Panc1 (cell line): ENCODE measurements at regions not wholly inside any gene's neighbourhood (a gene's known extent, or its start where the extent isn't known, plus 50 kb on each side); places are given as distances from the start of the nearest gene placed in this dataset.

ENCODE experiments used
- ATAC-seq: fragments of 200-7000 bp; cut with Tn5 transposase; 2 replicates; pipeline ENCODE4 v1.9.1; 2020; ENCODE audit warnings: mild to moderate bottlenecking, moderate library complexity
- BruUV-seq: library from RNA; stranded (reverse); fragments of 400-500 nt; replicated peaks from 2 replicates; lab custom pipeline; 2021; lab: Mats Ljungman, UMichigan
- CTCF ChIA-PET: fragments of 300-600 bp; sonication (Branson Sonifier 250); formaldehyde crosslinking; loops from one replicate; lab custom pipeline; 2022; ENCODE audit warnings: antibody characterized with exemption; lab: Charles Lee
- POLR2A ChIA-PET: fragments of 300-600 bp; sonication (Branson Sonifier 250); formaldehyde crosslinking; loops from one replicate; lab custom pipeline; 2022; ENCODE audit warnings: antibody characterized with exemption; lab: Charles Lee
- DNase-seq: peaks from one replicate; pipeline ENCODE4 v3.0.0-alpha.2; 2010; ENCODE audit warnings: low read depth, low spot score
- H3K27ac ChIP-seq: 2 replicates; pipeline ENCODE4 v1.5.1; 2011; ENCODE audit warnings: mild to moderate bottlenecking, low read length, inconsistent platforms
- H3K27me3 ChIP-seq: fragments of 200-500 bp; sonication (Bioruptor generic); 2 replicates; pipeline ENCODE4 v1.6.0; 2014; ENCODE audit warnings: low read length, inconsistent platforms; ENCODE audit not compliant: control insufficient read depth, insufficient read depth
- H3K36me3 ChIP-seq: fragments of 200-500 bp; sonication (Bioruptor generic); 2 replicates; pipeline ENCODE4 v1.5.1; 2014; ENCODE audit warnings: inconsistent platforms, mild to moderate bottlenecking, low read length, moderate library complexity; ENCODE audit not compliant: control insufficient read depth, insufficient read depth
- H3K4me1 ChIP-seq: 2 replicates; pipeline ENCODE4 v1.5.1; 2011; ENCODE audit warnings: inconsistent platforms, mild to moderate bottlenecking, low read length, moderate library complexity; ENCODE audit not compliant: control insufficient read depth, insufficient read depth
- H3K4me3 ChIP-seq, 2 experiments: 2 replicates each; pipeline ENCODE4 v1.5.1; 2011 to 2012; ENCODE audit warnings: low read depth in 2 of 2, low read length in 2 of 2, mild to moderate bottlenecking in 2 of 2, inconsistent platforms in 1 of 2, moderate library complexity in 1 of 2
- H3K9me3 ChIP-seq: fragments of 200-500 bp; sonication (Bioruptor generic); 2 replicates; pipeline ENCODE4 v1.5.1; 2014; ENCODE audit warnings: low read depth, mild to moderate bottlenecking, inconsistent platforms, low read length, moderate library complexity; ENCODE audit not compliant: control insufficient read depth, insufficient read depth
- CTCF ChIP-seq: fragments of 450-650 bp; IDR thresholded peaks from 2 replicates; pipeline ENCODE4 v1.5.1; 2017; ENCODE audit warnings: mild to moderate bottlenecking
- POLR2AphosphoS5 ChIP-seq: IDR thresholded peaks from 2 replicates; pipeline ENCODE4 v1.6.1; 2012; ENCODE audit warnings: mild to moderate bottlenecking, low read depth, low read length, moderate library complexity
- REST ChIP-seq, 2 experiments: IDR thresholded peaks; 2 replicates each; pipeline ENCODE4 v1.6.1; 2011 to 2012; ENCODE audit warnings: low read depth in 2 of 2, control low read depth in 1 of 2, low read length in 1 of 2, mild to moderate bottlenecking in 1 of 2, moderate library complexity in 1 of 2; ENCODE audit not compliant: insufficient read depth in 1 of 2
- SIN3A ChIP-seq: IDR thresholded peaks from 2 replicates; pipeline ENCODE4 v1.6.1; 2012; ENCODE audit warnings: low read depth, mild to moderate bottlenecking, low read length, moderate library complexity, borderline replicate concordance; ENCODE audit not compliant: insufficient read depth
- TCF7L2 ChIP-seq: IDR thresholded peaks from 2 replicates; pipeline ENCODE4 v1.6.1; 2011; ENCODE audit warnings: mild to moderate bottlenecking, low read depth, low read length, inconsistent platforms
- in situ Hi-C: cut with HindIII; loops from 2 replicates; pipeline ENCODE4 v1.10.0; 2016; ENCODE audit warnings: low sequenced_read_pairs, low pct_unique_long_range_greater_than_20kb
- intact Hi-C: fragments of 100-400 bp; cut with micrococcal nuclease; formaldehyde crosslinking; loops from one replicate; pipeline ENCODE4 v1.10.0; 2022; ENCODE audit not compliant: unreplicated experiment

GRCh38 chr4:36854554-36854953, 390.0 kb upstream of the NWD2 start:
- no TSS peak for BruUV-seq
- TF ChIP-seq REST (IDR thresholded peaks at IDR 0.05; ENCODE audit: insufficient read depth in 1 of 2, low read depth in 2 of 2, low read length in 1 of 2) (no peak), POLR2AphosphoS5 (no peak), TCF7L2 (no peak), CTCF (no peak), SIN3A (no peak)
- Histone ChIP-seq H3K27ac (no peak overlapping the region), H3K9me3 (no peaks in the 10 kb centered on the region), H3K4me1 (no peaks in the 10 kb centered on the region), H3K36me3 (no peaks in the 10 kb centered on the region), H3K27me3 (no peaks in the 10 kb centered on the region), H3K4me3 (no peak overlapping the region)
- in situ Hi-C loops (no loop called here), intact Hi-C loops (no loop called here)
- ChIA-PET CTCF (no interaction called here), POLR2A (no interaction called here)
- DNase-seq (no peak), ATAC-seq (no peak)

GRCh38 chr4:36863601-36864000, 380.9 kb upstream of the NWD2 start:
- Histone ChIP-seq H3K9me3 (no peaks in the 10 kb centered on the region), H3K4me3 (no peak overlapping the region), H3K4me1 (no peaks in the 10 kb centered on the region), H3K36me3 (no peaks in the 10 kb centered on the region), H3K27me3 (no peaks in the 10 kb centered on the region), H3K27ac (no peak overlapping the region)
- BruUV-seq, result no TSS peak
- intact Hi-C loops, result no loop called here
- no peak for DNase-seq
- no peak for ATAC-seq
- no peak for TF ChIP-seq POLR2AphosphoS5
- in situ Hi-C loops, result no loop called here
- ChIA-PET CTCF (no interaction called here), POLR2A (no interaction called here)

GRCh38 chr4:36870121-36870520, 374.4 kb upstream of the NWD2 start:
- no peak overlapping the region for H3K27ac ChIP-seq
- ATAC-seq (no peak), DNase-seq (no peak)
- no peak for TF ChIP-seq SIN3A
- TF ChIP-seq REST (IDR thresholded peaks at IDR 0.05; ENCODE audit: insufficient read depth in 1 of 2, low read depth in 2 of 2, low read length in 1 of 2), result no peak
- no peak for TF ChIP-seq CTCF
- no peaks in the 10 kb centered on the region for H3K9me3 ChIP-seq
- intact Hi-C loops (no loop called here), in situ Hi-C loops (no loop called here)
- CTCF ChIA-PET, result no interaction called here
- no peaks in the 10 kb centered on the region for H3K36me3 ChIP-seq
- BruUV-seq, result no TSS peak
- no peaks in the 10 kb centered on the region for H3K27me3 ChIP-seq
- no peaks in the 10 kb centered on the region for H3K4me1 ChIP-seq
- no peak overlapping the region for H3K4me3 ChIP-seq
- POLR2A ChIA-PET, result no interaction called here
